ENCODE measurements at regions not wholly inside any gene's neighbourhood (a gene's known extent, or its start where the extent isn't known, plus 50 kb on each side); places are given as distances from the start of the nearest gene placed in this dataset.
"Not testable (repeated sequence)": the region's sequence is repeated elsewhere in the genome, so short reads cannot be mapped to it uniquely, and the experiment has no call there.

DNA sequence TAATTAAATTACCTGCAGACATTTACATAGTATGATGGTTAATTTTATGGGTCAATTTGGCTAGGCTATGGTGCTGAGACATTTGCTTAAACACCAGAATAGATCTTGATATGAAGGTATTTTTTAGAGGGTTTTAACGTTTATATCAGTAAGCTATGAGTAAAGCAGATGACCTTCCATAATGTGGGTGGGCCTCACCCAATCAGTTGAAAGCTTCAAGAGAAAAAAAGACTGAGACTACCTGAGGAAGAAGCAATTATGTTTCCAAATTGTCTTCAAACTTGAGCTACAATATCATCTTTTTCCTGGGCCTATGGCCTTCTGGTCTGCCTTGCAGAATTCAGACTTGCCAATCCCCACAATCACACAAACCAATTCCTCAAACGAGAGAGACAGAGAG lies 498.8 kb upstream of the API5 start:
- H3K27me3 Mint-ChIP-seq (ENCODE audit: low read depth in 2 of 2) = no peaks in the 10 kb centered on the region
- intact Hi-C loops (cut with micrococcal nuclease) = no loop called here
- no peaks in the 10 kb centered on the region for H3K36me3 ChIP-seq (ENCODE audit: control insufficient read depth, insufficient read depth, low read length)
- H3K27ac ChIP-seq (ENCODE audit: low read length) = no peak overlapping the region
- H3K9me3 Mint-ChIP-seq = peaks cover 4 to 17% of the 10 kb centered on the region in 2 donors
- H3K4me1 ChIP-seq (ENCODE audit: control insufficient read depth, insufficient read depth, low read length) = no peaks in the 10 kb centered on the region
- H3K27me3 ChIP-seq (ENCODE audit: control insufficient read depth, insufficient read depth, low read length) = no peaks in the 10 kb centered on the region
- H3K9me3 ChIP-seq (ENCODE audit: control insufficient read depth, insufficient read depth, low read length) = no peaks in the 10 kb centered on the region
- no peak overlapping the region for H3K4me3 ChIP-seq (ENCODE audit: low read length)
- no peaks in the 10 kb centered on the region for H3K36me3 Mint-ChIP-seq
- DNase-seq (no peak), ATAC-seq (no peak)
- no peak overlapping the region for H3K4me3 Mint-ChIP-seq
- 75% methylated on average over 2 of the region's 2 CpGs for WGBS (ENCODE audit: insufficient coverage)
- TF ChIP-seq, protein P1, sequence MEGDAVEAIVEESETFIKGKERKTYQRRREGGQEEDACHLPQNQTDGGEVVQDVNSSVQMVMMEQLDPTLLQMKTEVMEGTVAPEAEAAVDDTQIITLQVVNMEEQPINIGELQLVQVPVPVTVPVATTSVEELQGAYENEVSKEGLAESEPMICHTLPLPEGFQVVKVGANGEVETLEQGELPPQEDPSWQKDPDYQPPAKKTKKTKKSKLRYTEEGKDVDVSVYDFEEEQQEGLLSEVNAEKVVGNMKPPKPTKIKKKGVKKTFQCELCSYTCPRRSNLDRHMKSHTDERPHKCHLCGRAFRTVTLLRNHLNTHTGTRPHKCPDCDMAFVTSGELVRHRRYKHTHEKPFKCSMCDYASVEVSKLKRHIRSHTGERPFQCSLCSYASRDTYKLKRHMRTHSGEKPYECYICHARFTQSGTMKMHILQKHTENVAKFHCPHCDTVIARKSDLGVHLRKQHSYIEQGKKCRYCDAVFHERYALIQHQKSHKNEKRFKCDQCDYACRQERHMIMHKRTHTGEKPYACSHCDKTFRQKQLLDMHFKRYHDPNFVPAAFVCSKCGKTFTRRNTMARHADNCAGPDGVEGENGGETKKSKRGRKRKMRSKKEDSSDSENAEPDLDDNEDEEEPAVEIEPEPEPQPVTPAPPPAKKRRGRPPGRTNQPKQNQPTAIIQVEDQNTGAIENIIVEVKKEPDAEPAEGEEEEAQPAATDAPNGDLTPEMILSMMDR (IDR thresholded peaks at IDR 0.05) = no peak
- H3K4me1 Mint-ChIP-seq = no peaks in the 10 kb centered on the region
- no peak overlapping the region for H3K27ac Mint-ChIP-seq

DNA sequence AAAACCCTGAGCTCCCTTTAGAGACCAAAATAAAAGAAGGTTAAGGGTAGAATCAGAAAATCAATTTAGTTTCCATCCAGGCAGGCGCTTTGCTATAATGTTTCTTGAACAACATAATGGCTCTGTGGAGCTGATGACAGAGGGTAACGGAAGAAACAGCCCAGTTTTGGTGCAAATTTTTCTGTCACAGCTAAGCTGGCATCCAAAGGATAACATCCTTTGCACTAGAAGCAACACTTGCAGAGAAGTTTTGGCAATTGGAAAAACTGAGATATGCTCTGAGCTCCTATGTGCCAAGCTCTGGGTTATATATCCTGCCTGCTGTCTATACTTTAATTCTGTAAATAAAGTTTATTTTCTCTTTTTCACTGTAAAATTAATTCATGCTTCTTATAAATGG lies 495.3 kb upstream of the API5 start:
- ATAC-seq = no peak
- H3K4me1 Mint-ChIP-seq = no peaks in the 10 kb centered on the region
- H3K9me3 Mint-ChIP-seq = peaks cover 3 to 15% of the 10 kb centered on the region in 2 donors
- Histone ChIP-seq H3K9me3 (ENCODE audit: control insufficient read depth, insufficient read depth, low read length) (no peaks in the 10 kb centered on the region), H3K4me1 (ENCODE audit: control insufficient read depth, insufficient read depth, low read length) (no peaks in the 10 kb centered on the region), H3K36me3 (ENCODE audit: control insufficient read depth, insufficient read depth, low read length) (no peaks in the 10 kb centered on the region), H3K27me3 (ENCODE audit: control insufficient read depth, insufficient read depth, low read length) (no peaks in the 10 kb centered on the region), H3K27ac (ENCODE audit: low read length) (no peak overlapping the region), H3K4me3 (ENCODE audit: low read length) (no peak overlapping the region)
- H3K27ac Mint-ChIP-seq = no peak overlapping the region
- WGBS (ENCODE audit: insufficient coverage) = 92% methylated on average over 2 of the region's 2 CpGs
- DNase-seq = no peak
- intact Hi-C loops (cut with micrococcal nuclease) = no loop called here
- no peaks in the 10 kb centered on the region for H3K27me3 Mint-ChIP-seq (ENCODE audit: low read depth in 2 of 2)
- no peak overlapping the region for H3K4me3 Mint-ChIP-seq
- TF ChIP-seq, protein P1 (IDR thresholded peaks at IDR 0.05) = no peak
- no peaks in the 10 kb centered on the region for H3K36me3 Mint-ChIP-seq

DNA sequence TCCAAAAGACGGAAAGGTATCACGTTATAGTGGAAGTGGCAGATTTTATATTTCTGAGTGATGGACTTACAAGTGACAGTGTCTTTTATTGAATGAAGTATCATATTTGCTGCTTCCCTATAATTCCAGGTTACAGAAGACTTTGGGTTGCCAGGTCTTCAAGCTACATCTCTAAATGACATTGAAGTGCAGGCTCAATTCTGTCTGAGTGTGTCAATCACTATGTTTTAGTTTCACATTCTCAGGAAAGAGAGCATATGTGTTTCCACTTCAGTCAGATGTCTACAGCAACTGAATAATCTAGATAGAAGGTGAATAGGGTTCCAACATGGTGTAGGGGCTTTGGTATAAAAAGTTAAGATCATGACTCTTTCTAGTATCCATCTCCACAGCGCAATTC lies 492.7 kb upstream of the API5 start:
- Mint-ChIP-seq H3K36me3 (no peaks in the 10 kb centered on the region), H3K27me3 (ENCODE audit: low read depth in 2 of 2) (no peaks in the 10 kb centered on the region)
- WGBS (ENCODE audit: insufficient coverage) = 53% methylated on average over 2 of the region's 3 CpGs

DNA sequence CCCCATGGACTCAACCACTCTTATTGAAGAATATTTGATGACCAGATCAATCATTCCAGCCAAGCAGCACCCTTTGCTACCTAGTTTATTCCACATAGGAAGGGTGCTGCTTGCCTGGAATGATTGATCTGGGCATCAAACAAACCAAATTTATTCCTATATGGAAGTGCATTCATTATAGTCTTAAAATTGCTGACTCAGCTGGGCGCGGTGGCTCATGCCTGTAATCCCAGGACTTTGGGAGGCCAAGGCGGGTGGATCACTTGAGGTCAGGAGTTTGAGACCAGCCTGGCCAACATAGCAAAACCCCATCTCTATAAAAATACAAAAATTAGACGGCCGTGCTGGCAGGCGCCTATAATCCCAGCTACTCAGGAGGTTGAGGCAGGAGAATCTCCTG lies 489.6 kb upstream of the API5 start:
- H3K9me3 ChIP-seq (ENCODE audit: control insufficient read depth, insufficient read depth, low read length); DNase-seq; H3K27ac Mint-ChIP-seq; H3K36me3 Mint-ChIP-seq; H3K9me3 Mint-ChIP-seq; H3K27ac ChIP-seq (ENCODE audit: low read length); ATAC-seq; H3K4me1 Mint-ChIP-seq; intact Hi-C loops (cut with micrococcal nuclease); H3K27me3 ChIP-seq (ENCODE audit: control insufficient read depth, insufficient read depth, low read length); H3K4me3 Mint-ChIP-seq; H3K4me1 ChIP-seq (ENCODE audit: control insufficient read depth, insufficient read depth, low read length); H3K27me3 Mint-ChIP-seq (ENCODE audit: low read depth in 2 of 2); H3K4me3 ChIP-seq (ENCODE audit: low read length); H3K36me3 ChIP-seq (ENCODE audit: control insufficient read depth, insufficient read depth, low read length): not testable (repeated sequence)
- WGBS (ENCODE audit: insufficient coverage) = 98% methylated on average over 6 of the region's 6 CpGs

More for the DNA sequence above, 492.7 kb upstream of the API5 start:
- TF ChIP-seq, protein P1 (IDR thresholded peaks at IDR 0.05) = no peak
- intact Hi-C loops (cut with micrococcal nuclease) = no loop called here
- no peaks in the 10 kb centered on the region for H3K9me3 ChIP-seq (ENCODE audit: control insufficient read depth, insufficient read depth, low read length)
- H3K4me1 Mint-ChIP-seq = no peaks in the 10 kb centered on the region
- no peak overlapping the region for H3K4me3 ChIP-seq (ENCODE audit: low read length)
- H3K4me1 ChIP-seq (ENCODE audit: control insufficient read depth, insufficient read depth, low read length) = no peaks in the 10 kb centered on the region
- no peak for ATAC-seq
- no peak for DNase-seq
- no peaks in the 10 kb centered on the region for H3K36me3 ChIP-seq (ENCODE audit: control insufficient read depth, insufficient read depth, low read length)
- H3K27ac ChIP-seq (ENCODE audit: low read length) = no peak overlapping the region
- no peak overlapping the region for H3K4me3 Mint-ChIP-seq
- peaks cover 0 to 12% of the 10 kb centered on the region in 2 donors for H3K9me3 Mint-ChIP-seq
- no peak overlapping the region for H3K27ac Mint-ChIP-seq
- H3K27me3 ChIP-seq (ENCODE audit: control insufficient read depth, insufficient read depth, low read length) = no peaks in the 10 kb centered on the region

Data from natural killer cell (primary cell).